ENCODE measurements at regions not wholly inside any gene's neighbourhood (a gene's known extent, or its start where the extent isn't known, plus 50 kb on each side); places are given as distances from the start of the nearest gene placed in this dataset.

GRCh38 chr3:193836918-193837317 is 243.9 kb downstream of the OPA1 start:
- no peak for TF ChIP-seq CTCF (IDR thresholded peaks at IDR 0.05; ENCODE audit: low read depth, low read length)
- no peak for DNase-seq (ENCODE audit: low read depth in 2 of 2)
- H3K4me3 ChIP-seq (replicated peaks in 1 of 2; ENCODE audit: low read depth in 2 of 2, low read length in 2 of 2), result no peak overlapping the region

GRCh38 chr3:193837347-193837827 is 244.4 kb downstream of the OPA1 start:
- no peak overlapping the region for H3K4me3 ChIP-seq (replicated peaks in 1 of 2; ENCODE audit: low read depth in 2 of 2, low read length in 2 of 2)
- TF ChIP-seq CTCF (IDR thresholded peaks at IDR 0.05; ENCODE audit: low read depth, low read length), result no peak
- DNase-seq (ENCODE audit: low read depth in 2 of 2), result no peak

DNA sequence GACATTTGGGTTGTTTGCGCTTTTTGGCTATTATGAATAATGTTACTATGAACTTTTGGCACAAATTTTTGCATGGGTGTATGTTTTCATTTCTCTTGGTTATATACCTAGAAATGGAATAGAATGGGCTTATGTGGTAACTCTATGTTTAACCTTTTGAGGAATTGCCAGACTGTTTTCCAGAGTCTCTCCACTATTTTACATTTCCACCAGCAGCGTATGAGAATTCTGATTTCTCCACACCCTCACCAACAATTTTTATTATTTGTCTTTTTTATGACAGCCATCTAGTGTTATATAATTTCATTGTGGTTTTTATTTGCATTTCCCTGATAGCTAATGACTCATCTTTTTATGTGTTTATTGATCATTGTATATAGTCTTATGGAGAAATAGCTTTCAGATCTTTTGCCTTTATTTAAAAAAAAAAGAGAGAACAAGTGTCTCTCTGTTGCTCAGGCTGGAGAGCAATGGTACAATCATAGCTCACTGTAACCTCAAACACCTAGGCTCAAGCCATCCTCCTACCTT is 247.2 kb downstream of the OPA1 start:
- DNase-seq (ENCODE audit: low read depth in 2 of 2), result no peak
- H3K4me3 ChIP-seq (replicated peaks in 1 of 2; ENCODE audit: low read depth in 2 of 2, low read length in 2 of 2), result no peak overlapping the region
- TF ChIP-seq CTCF (IDR thresholded peaks at IDR 0.05; ENCODE audit: low read depth, low read length), result no peak

DNA sequence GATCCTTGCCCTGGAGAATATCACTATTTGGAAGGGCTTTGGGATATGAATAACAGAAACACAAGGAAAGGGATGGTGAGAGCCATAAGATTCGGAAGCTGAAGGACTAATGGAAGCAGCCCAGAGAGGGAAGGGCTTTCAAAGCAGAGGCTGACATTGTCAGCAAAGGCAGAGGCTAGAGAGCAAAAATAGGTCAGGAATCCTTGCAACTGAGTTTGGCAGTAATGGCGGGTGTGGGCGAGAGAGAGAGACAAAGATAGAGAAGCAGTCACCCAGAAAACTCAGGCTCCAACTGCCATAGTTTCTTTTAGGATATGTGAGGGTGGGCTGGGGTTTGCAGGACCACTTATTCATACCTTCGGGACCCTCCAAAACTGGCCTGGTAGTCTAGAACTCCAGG is 248.6 kb downstream of the OPA1 start:
- DNase-seq (ENCODE audit: low read depth in 2 of 2), result no peak
- H3K4me3 ChIP-seq (replicated peaks in 1 of 2; ENCODE audit: low read depth in 2 of 2, low read length in 2 of 2), result no peak overlapping the region
- no peak for TF ChIP-seq CTCF (IDR thresholded peaks at IDR 0.05; ENCODE audit: low read depth, low read length)

GRCh38 chr3:193842029-193842798 is 249.2 kb downstream of the OPA1 start:
- TF ChIP-seq CTCF (IDR thresholded peaks at IDR 0.05; ENCODE audit: low read depth, low read length), result no peak
- DNase-seq (ENCODE audit: low read depth in 2 of 2), result no peak
- no peak overlapping the region for H3K4me3 ChIP-seq (replicated peaks in 1 of 2; ENCODE audit: low read depth in 2 of 2, low read length in 2 of 2)

DNA sequence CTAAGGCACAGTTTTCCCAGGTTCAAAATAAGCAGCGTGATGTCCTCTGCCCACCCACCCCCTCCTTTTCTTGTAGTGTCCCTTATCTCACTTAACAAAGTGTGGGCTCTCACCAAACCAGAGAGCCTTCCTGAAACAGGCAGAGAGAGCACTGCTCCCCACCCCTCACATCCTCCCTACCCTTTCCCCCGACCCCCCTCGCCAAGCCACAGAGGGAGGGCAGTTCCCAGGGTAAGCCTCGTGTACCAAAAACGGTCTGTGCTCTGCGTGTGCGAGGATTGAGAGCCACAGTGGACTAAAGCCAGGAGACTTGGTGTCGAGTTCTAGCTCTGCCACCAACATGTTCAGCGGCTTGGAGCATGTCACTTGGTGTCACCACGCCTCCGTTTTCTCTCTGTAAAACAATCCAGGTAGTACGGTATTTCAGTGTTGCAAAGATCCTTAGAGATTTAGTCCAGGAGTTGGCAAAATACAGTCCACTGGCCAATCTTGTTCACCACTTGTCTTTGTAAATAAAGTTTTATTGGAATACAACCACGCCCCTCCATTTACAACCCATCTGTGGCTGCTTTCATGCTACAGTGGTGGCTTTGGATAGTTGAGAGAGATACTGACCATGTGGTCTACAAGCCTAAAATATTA is 249.9 kb downstream of the OPA1 start:
- no peak for DNase-seq (ENCODE audit: low read depth in 2 of 2)

More for the DNA sequence above, 249.9 kb downstream of the OPA1 start:
- H3K4me3 ChIP-seq (replicated peaks in 1 of 2; ENCODE audit: low read depth in 2 of 2, low read length in 2 of 2), result no peak overlapping the region
- no peak for TF ChIP-seq CTCF (IDR thresholded peaks at IDR 0.05; ENCODE audit: low read depth, low read length)
